ENCODE measurements at regions not wholly inside any gene's neighbourhood (a gene's known extent, or its start where the extent isn't known, plus 50 kb on each side); places are given as distances from the start of the nearest gene placed in this dataset.
"Not testable (repeated sequence)": the region's sequence is repeated elsewhere in the genome, so short reads cannot be mapped to it uniquely, and the experiment has no call there.

- DNase-seq: no peak
Measured at GRCh38 chr9:115313545-115313944, 195.6 kb upstream of the TNC start.

- no peak for DNase-seq
Measured at GRCh38 chr9:115326461-115326860, 208.5 kb upstream of the TNC start.

GRCh38 chr9:115327436-115328122 is 209.6 kb upstream of the TNC start:
- no peak for DNase-seq

- DNase-seq: no peak
Measured at GRCh38 chr9:115328228-115328627, 210.3 kb upstream of the TNC start.

GRCh38 chr9:115328677-115329076 is 210.7 kb upstream of the TNC start:
- DNase-seq: no peak

- DNase-seq: no peak
Measured at GRCh38 chr9:115333277-115334070, 215.5 kb upstream of the TNC start.

- no peak for DNase-seq
Measured at GRCh38 chr9:115335439-115335838, 217.5 kb upstream of the TNC start.

GRCh38 chr9:115340314-115340713 is 222.4 kb upstream of the TNC start:
- DNase-seq: no peak

GRCh38 chr9:115341426-115341825 is 223.5 kb upstream of the TNC start:
- DNase-seq: no peak

- not testable (repeated sequence) for DNase-seq
Measured at GRCh38 chr9:115347776-115348175, 229.8 kb upstream of the TNC start.

- not testable (repeated sequence) for DNase-seq
Measured at GRCh38 chr9:115348936-115349335, 231.0 kb upstream of the TNC start.

- DNase-seq: no peak
Measured at GRCh38 chr9:115349542-115349941, 231.6 kb upstream of the TNC start.

- DNase-seq: no peak
Measured at GRCh38 chr9:115350548-115350947, 232.6 kb upstream of the TNC start.

- no peak for DNase-seq
Measured at GRCh38 chr9:115353681-115354080, 235.7 kb upstream of the TNC start.

- DNase-seq: no peak
Measured at GRCh38 chr9:115357821-115358220, 239.9 kb upstream of the TNC start.

GRCh38 chr9:115359017-115359780 is 241.2 kb upstream of the TNC start:
- DNase-seq: no peak

GRCh38 chr9:115360122-115360521 is 242.2 kb upstream of the TNC start:
- DNase-seq: no peak

GRCh38 chr9:115362101-115362500 is 244.1 kb upstream of the TNC start:
- DNase-seq: no peak

- no peak for DNase-seq
Measured at GRCh38 chr9:115362640-115363039, 244.7 kb upstream of the TNC start.

GRCh38 chr9:115364991-115365390 is 247.0 kb upstream of the TNC start:
- no peak for DNase-seq

GRCh38 chr9:115367321-115367720 is 249.4 kb upstream of the TNC start:
- no peak for DNase-seq

- DNase-seq: no peak
Measured at GRCh38 chr9:115367780-115368525, 250.0 kb upstream of the TNC start.

All from NCI-H1930 (cell line).